ACC112 (cell line): ENCODE measurements at regions not wholly inside any gene's neighbourhood (a gene's known extent, or its start where the extent isn't known, plus 50 kb on each side); places are given as distances from the start of the nearest gene placed in this dataset.

ENCODE experiments used
- H2AFZ ChIP-seq: fragments of 200-600 bp; sonication (generic); one replicate; pipeline ENCODE4 v1.6.0; 2017; ENCODE audit warnings: antibody characterized with exemption, low read length; ENCODE audit not compliant: unreplicated experiment
- H3K27ac ChIP-seq: fragments of 200-600 bp; sonication (generic); 2 replicates; pipeline ENCODE4 v1.5.1; 2014; ENCODE audit warnings: low read depth, mild to moderate bottlenecking, antibody characterized with exemption, low read length, moderate library complexity
- H3K27me3 ChIP-seq: fragments of 200-600 bp; sonication (generic); 2 replicates; pipeline ENCODE4 v1.6.1; 2014; ENCODE audit warnings: mild to moderate bottlenecking, antibody characterized with exemption, low read length, moderate library complexity, mixed read lengths; ENCODE audit not compliant: insufficient read depth
- H3K36me3 ChIP-seq: fragments of 200-600 bp; sonication (generic); 2 replicates; pipeline ENCODE4 v1.6.1; 2016; ENCODE audit warnings: mild to moderate bottlenecking, antibody characterized with exemption, low read length, moderate library complexity, mixed read lengths; ENCODE audit not compliant: insufficient read depth
- H3K4me1 ChIP-seq: fragments of 200-600 bp; sonication (generic); one replicate; pipeline ENCODE4 v1.6.1; 2016; ENCODE audit warnings: low read length, mixed read lengths; ENCODE audit not compliant: insufficient read depth, unreplicated experiment, control insufficient read depth
- H3K4me3 ChIP-seq: fragments of 200-600 bp; sonication (generic); 2 replicates; pipeline ENCODE4 v1.5.1; 2014; ENCODE audit warnings: mild to moderate bottlenecking, low read depth, low read length
- H3K79me2 ChIP-seq: fragments of 200-600 bp; sonication (generic); one replicate; pipeline ENCODE4 v1.6.0; 2016; ENCODE audit warnings: low read length; ENCODE audit not compliant: control insufficient read depth, unreplicated experiment, insufficient read depth

DNA sequence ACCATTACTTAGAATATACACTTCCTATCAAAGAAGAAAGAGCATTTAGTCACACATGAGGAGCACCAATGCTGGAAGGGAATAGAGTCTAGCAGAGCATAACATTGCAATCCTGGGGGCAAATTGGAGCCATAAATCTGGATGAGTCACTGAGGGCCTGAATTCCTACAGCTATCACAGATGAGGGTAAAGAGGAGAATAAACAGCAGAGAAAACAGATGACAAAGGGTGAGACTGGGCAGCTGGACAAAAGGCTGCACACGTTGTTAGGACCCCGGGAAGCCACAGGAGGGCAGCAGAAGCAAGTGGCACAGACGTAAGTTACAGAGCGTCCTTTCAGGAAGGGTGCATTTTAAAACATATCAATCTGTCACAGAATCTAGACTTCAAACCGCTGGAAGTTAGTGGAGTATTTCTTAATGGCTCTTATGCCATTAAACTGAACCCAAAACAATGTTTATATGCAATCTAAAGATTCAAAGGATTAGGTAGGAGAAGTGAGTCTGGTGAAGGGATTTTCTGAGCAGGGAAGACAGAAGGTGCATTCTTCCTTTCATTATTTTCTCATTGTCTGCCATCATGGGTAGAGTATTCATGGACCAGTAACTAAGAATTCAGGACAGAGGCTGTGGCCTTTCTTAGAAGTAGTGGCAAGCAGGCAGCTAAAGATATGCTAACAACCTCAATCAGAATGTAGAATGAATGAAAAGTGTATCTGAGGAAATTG is 159.8 kb upstream of the DAAM1 start:
- no peaks in the 10 kb centered on the region for H3K27me3 ChIP-seq
- peak overlapping the region; percentile 18; the same call in 1 of the 2 replicates for H3K27ac ChIP-seq
- H3K4me3 ChIP-seq, result peak overlapping the region; percentile 58
- peaks cover 15% of the 10 kb centered on the region for H3K4me1 ChIP-seq
- H2AFZ ChIP-seq, result peak overlapping the region; percentile 96
- no peaks in the 10 kb centered on the region for H3K36me3 ChIP-seq
- no peaks in the 10 kb centered on the region for H3K79me2 ChIP-seq

DNA sequence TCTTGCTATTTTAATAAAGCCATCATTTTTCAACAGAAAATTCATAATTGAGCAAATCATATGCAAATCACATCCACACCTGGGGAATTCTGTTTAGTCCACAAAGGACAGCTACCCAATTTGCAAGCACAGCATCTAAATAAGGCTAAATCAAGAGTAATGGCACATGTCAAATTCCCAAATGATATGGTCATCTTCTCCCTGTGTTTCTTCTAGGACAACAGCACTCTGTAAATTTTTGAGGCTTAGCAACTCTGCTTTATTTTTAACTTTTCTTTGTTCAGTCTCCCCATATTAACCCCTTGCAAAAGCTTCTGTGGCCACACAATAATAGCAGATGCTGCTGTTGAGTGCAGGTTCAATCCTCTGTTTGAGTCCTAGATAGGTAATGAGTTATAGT is 155.6 kb upstream of the DAAM1 start:
- Histone ChIP-seq H3K27ac (no peak overlapping the region), H2AFZ (no peak overlapping the region), H3K4me3 (no peak overlapping the region), H3K27me3 (no peaks in the 10 kb centered on the region), H3K4me1 (peaks cover 15% of the 10 kb centered on the region), H3K79me2 (no peaks in the 10 kb centered on the region), H3K36me3 (no peaks in the 10 kb centered on the region)

DNA sequence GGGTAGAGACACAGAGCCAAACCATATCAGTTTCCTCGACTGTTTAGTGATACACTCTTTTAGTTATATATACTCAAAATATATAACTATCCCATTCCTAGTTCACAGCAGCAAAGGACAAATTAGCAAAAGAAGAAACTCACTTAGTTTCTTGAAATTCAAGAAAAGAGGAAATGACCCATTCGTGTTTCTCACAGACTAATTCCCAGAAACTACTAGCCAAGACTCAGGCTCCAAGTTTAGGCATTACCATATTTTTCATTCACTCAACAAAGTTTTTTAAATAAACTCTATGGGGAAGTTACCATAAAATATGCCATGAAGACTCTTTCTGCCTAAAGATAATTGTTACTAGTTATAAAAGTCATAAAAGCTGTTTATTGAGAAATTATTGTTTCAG is 152.3 kb upstream of the DAAM1 start:
- Histone ChIP-seq H3K79me2 (no peaks in the 10 kb centered on the region), H3K4me1 (peaks cover 5% of the 10 kb centered on the region), H3K4me3 (no peak overlapping the region), H2AFZ (no peak overlapping the region), H3K27me3 (no peaks in the 10 kb centered on the region), H3K27ac (no peak overlapping the region), H3K36me3 (no peaks in the 10 kb centered on the region)

- no peaks in the 10 kb centered on the region for H3K27me3 ChIP-seq
- no peaks in the 10 kb centered on the region for H3K79me2 ChIP-seq
- peaks cover 5% of the 10 kb centered on the region for H3K4me1 ChIP-seq
- no peaks in the 10 kb centered on the region for H3K36me3 ChIP-seq
- H3K4me3 ChIP-seq, result no peak overlapping the region
- H3K27ac ChIP-seq, result no peak overlapping the region
- no peak overlapping the region for H2AFZ ChIP-seq
These were observed 151.4 kb upstream of the DAAM1 start for GRCh38 chr14:59037086-59037485.

DNA sequence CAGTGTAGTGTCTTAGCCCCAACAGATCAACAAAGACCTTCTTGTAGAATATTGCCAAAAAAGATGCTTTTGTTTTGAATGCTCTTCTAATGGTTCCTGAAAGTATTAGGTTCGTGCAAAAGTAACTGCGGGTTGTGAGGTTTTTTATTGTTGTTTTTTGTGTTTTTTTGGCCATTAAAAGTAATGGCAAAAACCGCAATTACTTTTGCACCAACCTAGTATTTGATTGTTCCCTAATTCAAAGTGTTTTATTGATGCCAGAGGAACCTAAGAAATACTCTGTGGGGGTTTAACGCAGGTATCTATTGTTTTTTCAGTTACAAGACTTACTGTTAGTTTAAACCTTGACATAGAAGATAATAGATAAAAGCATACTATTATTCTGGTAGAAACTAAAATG is 150.8 kb upstream of the DAAM1 start:
- Histone ChIP-seq H3K27me3 (no peaks in the 10 kb centered on the region), H3K4me1 (peaks cover 5% of the 10 kb centered on the region), H3K27ac (no peak overlapping the region), H3K36me3 (no peaks in the 10 kb centered on the region), H2AFZ (no peak overlapping the region), H3K79me2 (no peaks in the 10 kb centered on the region), H3K4me3 (no peak overlapping the region)

DNA sequence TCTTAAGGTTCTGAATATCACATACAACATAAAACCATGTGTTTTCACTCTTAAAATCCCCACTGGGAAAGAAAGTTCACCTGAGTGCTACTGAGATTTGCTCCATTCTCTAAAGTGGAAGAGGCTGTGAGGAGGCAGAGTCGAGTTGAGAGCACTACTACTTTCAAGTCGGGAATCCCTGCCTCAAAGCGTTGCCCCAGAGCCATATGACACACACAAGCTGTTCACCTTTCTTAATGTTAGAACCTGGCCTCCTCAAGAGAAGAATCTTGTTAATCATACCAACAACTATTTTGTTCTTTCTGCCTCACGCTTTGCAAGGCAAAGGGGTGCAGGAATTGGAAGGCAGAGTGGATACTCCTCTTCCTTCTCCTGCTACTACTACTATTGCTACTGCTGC is 149.7 kb upstream of the DAAM1 start:
- H3K36me3 ChIP-seq, result no peaks in the 10 kb centered on the region
- no peaks in the 10 kb centered on the region for H3K27me3 ChIP-seq
- H3K27ac ChIP-seq, result no peak overlapping the region
- no peaks in the 10 kb centered on the region for H3K79me2 ChIP-seq
- no peak overlapping the region for H2AFZ ChIP-seq
- H3K4me3 ChIP-seq, result no peak overlapping the region
- H3K4me1 ChIP-seq, result no peaks in the 10 kb centered on the region

- no peaks in the 10 kb centered on the region for H3K4me1 ChIP-seq
- no peak overlapping the region for H2AFZ ChIP-seq
- no peaks in the 10 kb centered on the region for H3K36me3 ChIP-seq
- no peaks in the 10 kb centered on the region for H3K79me2 ChIP-seq
- H3K27me3 ChIP-seq, result no peaks in the 10 kb centered on the region
- H3K4me3 ChIP-seq, result no peak overlapping the region
- H3K27ac ChIP-seq, result no peak overlapping the region
These were observed 147.2 kb upstream of the DAAM1 start for GRCh38 chr14:59041308-59041707.

DNA sequence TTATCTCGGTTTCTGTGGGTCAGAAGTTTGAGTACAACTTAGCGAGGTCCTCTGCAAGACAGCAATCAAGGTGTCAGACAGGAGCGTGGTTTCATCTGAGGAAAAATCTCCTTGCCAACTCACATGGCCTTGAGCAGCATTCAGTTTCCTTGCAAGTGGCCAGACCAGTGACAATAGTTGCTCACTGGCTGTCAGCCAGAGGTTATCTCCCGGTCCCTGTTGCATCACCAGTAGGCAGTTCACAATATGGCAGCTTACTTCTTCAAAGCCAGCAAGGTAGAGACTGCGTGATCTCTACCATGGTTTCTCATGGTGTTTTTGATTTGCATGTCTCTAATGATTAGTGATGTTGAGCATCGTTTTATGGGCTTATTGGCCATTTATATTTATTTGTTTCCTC is 143.8 kb upstream of the DAAM1 start:
- Histone ChIP-seq H3K4me1 (no peaks in the 10 kb centered on the region), H3K36me3 (no peaks in the 10 kb centered on the region), H3K79me2 (no peaks in the 10 kb centered on the region), H3K27me3 (no peaks in the 10 kb centered on the region), H2AFZ (no peak overlapping the region), H3K27ac (no peak overlapping the region), H3K4me3 (no peak overlapping the region)

- H3K4me3 ChIP-seq, result no peak overlapping the region
- no peaks in the 10 kb centered on the region for H3K79me2 ChIP-seq
- no peaks in the 10 kb centered on the region for H3K4me1 ChIP-seq
- H3K27me3 ChIP-seq, result no peaks in the 10 kb centered on the region
- H3K36me3 ChIP-seq, result no peaks in the 10 kb centered on the region
- H3K27ac ChIP-seq, result no peak overlapping the region
- H2AFZ ChIP-seq, result no peak overlapping the region
These were observed 141.7 kb upstream of the DAAM1 start for GRCh38 chr14:59046746-59047145.

DNA sequence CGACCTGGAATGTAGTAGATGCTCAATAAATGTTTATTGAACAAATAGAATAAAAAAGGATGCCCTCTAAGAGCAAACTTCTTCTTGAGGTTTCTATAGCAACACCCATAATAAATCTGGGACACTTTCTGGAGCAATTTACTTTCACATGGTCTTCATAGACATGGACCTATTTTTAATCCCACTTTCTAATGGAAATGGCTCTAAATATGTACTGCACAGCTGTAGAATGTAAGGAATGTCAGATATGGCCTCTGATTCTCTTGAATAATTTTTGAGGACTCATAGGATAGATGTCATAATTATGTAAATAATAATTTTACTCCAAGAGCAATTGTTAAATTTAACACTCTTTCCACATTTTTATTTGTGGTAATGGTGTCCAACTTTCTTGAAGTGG is 133.5 kb upstream of the DAAM1 start:
- Histone ChIP-seq H3K27me3 (no peaks in the 10 kb centered on the region), H2AFZ (no peak overlapping the region), H3K4me1 (no peaks in the 10 kb centered on the region), H3K4me3 (no peak overlapping the region), H3K36me3 (no peaks in the 10 kb centered on the region), H3K27ac (no peak overlapping the region), H3K79me2 (no peaks in the 10 kb centered on the region)

GRCh38 chr14:59055439-59056045 is 132.9 kb upstream of the DAAM1 start:
- Histone ChIP-seq H2AFZ (no peak overlapping the region), H3K27me3 (no peaks in the 10 kb centered on the region), H3K4me1 (no peaks in the 10 kb centered on the region), H3K79me2 (no peaks in the 10 kb centered on the region), H3K4me3 (no peak overlapping the region), H3K36me3 (no peaks in the 10 kb centered on the region), H3K27ac (no peak overlapping the region)
